Right lobe of liver (tissue), 4 donors: ENCODE measurements at regions not wholly inside any gene's neighbourhood (a gene's known extent, or its start where the extent isn't known, plus 50 kb on each side); places are given as distances from the start of the nearest gene placed in this dataset.

Source experiments
- CTCF ChIP-seq, 4 donors: fragments of 200-600 bp in 3 of 4; fragments of 450-650 bp in 1 of 4; IDR thresholded peaks; one replicate each; pipeline versions ENCODE4 v1.5.1 to v1.8.0; 2016 to 2022; ENCODE audit warnings: antibody characterized with exemption in 4 of 4, mild to moderate bottlenecking in 2 of 4
- POLR2A ChIP-seq: fragments of 450-650 bp; IDR thresholded peaks from one replicate; pipeline ENCODE4 v1.6.1; 2017; ENCODE audit warnings: antibody characterized with exemption, mild to moderate bottlenecking
- donor health status: DM: no; HTN: no; CAD: no.
- donor health status: DM: no; HTN: no; CAD: no.
- donor health status: DM: no; HTN: yes; CAD: no.

GRCh38 chr13:22060187-22060586, 389.3 kb downstream of the FGF9 start:
- TF ChIP-seq CTCF (IDR thresholded peaks at IDR 0.05) (no peak), POLR2A (no peak)
